ENCODE measurements at regions not wholly inside any gene's neighbourhood (a gene's known extent, or its start where the extent isn't known, plus 50 kb on each side); places are given as distances from the start of the nearest gene placed in this dataset.
"Not testable (repeated sequence)": the region's sequence is repeated elsewhere in the genome, so short reads cannot be mapped to it uniquely, and the experiment has no call there.

DNA sequence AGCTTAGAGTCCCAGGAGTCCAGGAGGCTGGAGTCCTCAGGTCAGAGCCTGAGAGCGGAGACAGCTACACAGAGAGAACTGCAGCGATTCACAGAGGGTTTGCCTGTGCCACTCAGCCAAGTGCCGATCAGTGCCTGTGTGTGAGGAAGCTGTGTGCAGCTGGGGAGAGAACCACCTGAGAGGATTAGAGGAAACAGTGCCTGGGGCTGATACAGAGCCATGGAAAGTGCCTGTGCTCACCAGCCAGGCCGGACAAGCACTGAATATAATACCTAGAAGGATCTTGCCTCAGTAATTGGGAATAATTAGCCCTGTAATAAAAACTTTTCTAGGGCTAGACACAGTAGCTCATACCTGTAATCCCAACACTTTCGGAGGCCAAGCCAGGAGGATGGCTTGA is 134.7 kb downstream of the ARHGAP11B start:
- DNase-seq (ENCODE audit: low read depth) = not testable (repeated sequence)

- DNase-seq (ENCODE audit: low read depth) = not testable (repeated sequence)
Measured at GRCh38 chr15:30761365-30761764, 135.4 kb downstream of the ARHGAP11B start.

DNA sequence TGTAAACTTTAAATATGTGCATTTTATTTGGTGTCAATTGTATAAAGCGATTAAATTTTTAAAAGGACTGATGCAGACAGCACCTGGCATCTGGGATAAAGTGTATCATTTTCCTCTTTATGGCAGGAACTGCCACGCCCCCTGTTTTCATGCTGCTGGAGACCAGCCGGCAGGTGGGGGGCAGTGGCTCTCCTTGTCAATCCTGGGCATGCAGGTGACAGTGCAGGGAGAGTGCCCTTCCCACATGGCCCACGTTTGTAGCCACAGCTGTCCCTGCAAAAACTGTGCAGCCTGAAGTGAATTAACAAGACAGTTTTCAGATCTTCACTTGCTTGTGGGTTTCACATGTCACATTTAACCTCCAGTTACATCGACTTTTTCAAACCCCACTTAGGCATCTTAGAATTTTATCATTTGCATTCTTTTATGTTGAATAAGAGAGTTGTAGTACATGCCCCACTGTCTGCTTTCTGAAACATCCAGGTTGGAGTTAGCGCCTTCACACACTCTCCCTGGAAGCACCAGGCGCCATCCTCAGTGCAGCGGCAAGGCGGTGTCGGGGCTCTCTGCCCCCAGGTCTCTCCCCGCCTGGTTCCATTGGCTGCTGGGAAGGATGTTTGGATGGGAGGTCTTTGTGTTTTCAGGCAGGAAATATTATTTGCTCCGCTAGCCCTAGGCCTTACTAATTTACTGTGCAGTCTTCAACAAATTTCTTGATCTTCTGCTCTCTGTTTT is 134.2 kb upstream of the FAN1 start:
- DNase-seq (ENCODE audit: low read depth) = not testable (repeated sequence)

- DNase-seq (ENCODE audit: low read depth) = no peak
Measured at GRCh38 chr15:30770759-30771158, 133.0 kb upstream of the FAN1 start.

- no peak for DNase-seq (ENCODE audit: low read depth)
Measured at GRCh38 chr15:30783019-30783418, 120.7 kb upstream of the FAN1 start.

- no peak for DNase-seq (ENCODE audit: low read depth)
Measured at GRCh38 chr15:30788595-30788994, 115.1 kb upstream of the FAN1 start.

DNA sequence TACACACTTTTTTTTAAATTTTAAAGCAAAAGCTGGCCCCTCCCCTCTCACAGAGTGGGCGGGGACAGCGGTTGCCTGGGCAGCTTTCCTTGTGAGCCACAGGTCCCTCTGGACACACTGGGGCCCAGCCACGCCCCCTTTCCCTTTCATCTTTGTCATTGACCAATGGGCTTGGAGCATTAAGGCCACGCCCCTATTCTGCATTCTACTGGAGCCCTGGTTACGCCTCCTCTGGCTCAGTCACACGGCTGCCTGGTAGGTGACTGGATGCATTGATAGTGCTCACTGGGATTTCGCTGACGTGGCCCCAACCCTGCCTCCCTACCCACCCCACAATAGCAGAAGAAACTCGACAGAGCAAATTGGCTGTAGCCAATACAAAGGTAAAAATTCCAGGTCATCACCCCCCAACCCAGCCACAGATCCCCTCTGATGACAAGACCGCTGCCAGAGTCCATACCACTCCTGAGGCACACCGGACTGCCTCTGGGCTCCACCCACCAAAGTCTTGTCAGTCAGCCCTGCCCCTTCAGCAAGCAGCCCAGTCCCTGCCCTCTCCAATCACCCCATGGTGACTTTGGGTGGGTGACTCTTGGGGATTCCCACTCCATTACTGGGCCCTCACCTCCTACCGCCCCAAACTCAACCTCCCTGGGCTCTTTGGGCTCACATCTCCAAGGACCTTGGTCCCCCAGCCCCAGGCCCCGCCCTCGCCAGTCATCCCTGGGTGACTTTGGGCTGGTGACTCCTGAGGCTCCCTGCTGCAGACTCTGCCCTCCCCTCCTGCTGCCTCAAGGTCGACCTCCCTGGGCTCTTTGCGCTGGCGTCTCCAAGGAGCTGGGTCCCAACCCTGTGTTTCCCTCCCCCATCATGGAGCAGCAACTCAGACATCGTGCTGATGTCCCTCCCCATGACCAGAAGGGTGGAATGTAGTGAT is 112.2 kb upstream of the FAN1 start:
- no peak for DNase-seq (ENCODE audit: low read depth)

GRCh38 chr15:30792843-30793242 is 110.9 kb upstream of the FAN1 start:
- DNase-seq (ENCODE audit: low read depth) = not testable (repeated sequence)

- DNase-seq (ENCODE audit: low read depth) = no peak
Measured at GRCh38 chr15:30794388-30794787, 109.3 kb upstream of the FAN1 start.

DNA sequence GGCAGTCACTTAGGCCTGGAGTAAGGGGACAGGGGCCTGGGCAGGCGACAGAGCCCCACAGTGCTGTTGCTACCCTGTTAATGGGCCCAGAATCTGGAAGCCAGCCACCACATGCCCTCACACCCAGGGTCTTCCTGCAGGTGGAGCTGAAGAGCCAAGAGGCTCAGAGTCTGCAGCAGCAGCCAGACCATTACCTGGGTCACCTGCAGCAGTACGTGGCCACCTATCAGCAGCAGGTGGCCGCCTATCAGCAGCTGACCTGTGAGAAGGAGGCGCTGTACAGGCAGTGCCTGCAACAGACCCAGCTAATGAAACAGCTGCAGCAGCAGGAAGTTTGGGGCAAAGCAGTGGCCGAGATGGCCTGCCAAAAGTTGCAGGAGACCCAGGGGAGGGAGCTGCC is 104.2 kb upstream of the FAN1 start:
- DNase-seq (ENCODE audit: low read depth) = not testable (repeated sequence)

DNA sequence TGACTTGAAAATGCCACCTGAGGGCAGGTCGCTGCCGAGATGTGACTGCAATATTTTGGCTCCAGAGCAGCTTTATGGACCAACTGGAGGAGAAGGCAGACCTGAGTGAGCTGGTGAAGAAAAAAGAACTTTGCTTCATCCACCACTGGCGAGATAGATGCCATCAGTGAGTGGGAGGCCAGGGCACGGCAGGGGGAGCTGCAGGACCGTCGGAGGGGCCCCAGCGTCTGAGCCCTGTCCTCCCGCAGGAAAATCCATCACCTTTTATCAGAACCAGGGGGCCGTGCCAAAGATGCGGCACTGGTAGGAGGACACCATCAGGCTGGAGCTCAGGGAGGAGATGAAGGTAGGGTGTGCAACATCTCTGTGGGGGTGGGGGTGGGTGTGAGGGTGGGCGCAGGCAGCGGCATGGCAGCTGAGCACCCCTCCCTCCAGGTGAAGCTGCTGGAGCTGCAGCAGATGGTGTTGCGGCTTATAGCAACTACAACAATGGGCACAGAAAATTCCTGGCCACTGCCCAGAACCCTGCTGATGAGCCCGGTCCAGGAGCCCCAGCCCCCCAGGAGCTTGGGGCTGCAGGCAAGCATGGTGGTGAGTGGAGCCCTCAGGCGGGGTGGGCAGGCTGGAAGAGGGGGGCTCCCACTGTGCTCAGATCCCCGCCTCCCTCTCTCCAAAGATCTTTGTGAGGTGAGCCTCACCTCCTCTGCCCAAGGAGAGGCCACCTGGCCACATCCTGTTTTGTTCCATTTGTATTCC is 102.4 kb upstream of the FAN1 start:
- DNase-seq (ENCODE audit: low read depth) = not testable (repeated sequence)

DNA sequence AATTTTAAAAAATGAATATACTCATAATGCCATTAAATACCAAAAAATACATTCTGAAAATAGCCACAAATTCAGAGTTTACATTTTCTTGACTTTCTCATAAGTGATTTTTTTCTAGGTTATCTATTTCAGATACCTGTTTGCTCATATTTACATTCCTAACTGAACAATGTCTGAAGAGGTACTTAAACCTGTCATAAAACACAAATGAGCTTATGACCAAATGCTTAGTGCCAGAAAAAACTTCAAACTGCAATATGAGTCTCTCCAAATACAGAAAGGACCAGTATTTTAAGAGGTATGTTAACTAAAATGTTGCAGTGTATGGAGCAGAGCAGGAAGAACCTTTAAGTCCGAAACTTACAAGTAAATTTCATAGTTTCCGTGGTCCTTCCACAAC is 101.7 kb upstream of the FAN1 start:
- not testable (repeated sequence) for DNase-seq (ENCODE audit: low read depth)

GRCh38 chr15:30803703-30804102 is 100.0 kb upstream of the FAN1 start:
- not testable (repeated sequence) for DNase-seq (ENCODE audit: low read depth)

DNA sequence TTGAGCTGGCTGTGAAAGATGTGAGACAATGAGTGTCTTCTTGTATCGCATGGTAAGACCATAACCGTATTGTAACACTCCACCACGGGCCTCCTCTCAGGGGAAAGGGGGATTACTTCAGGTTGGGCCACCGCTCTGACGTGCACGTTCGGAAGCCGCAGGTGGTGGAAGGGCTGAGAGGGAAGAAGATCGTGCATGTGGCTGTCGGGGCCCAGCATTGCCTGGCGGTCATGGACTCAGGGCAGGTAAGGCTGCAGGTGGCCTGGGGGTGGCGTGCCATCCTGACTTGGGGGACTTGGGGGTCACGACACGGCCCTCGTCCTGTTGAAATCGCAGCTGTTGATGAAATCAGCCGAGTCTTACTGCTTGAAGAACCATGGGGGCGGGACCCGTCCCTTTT is 87.3 kb upstream of the FAN1 start:
- no peak for DNase-seq (ENCODE audit: low read depth)

DNA sequence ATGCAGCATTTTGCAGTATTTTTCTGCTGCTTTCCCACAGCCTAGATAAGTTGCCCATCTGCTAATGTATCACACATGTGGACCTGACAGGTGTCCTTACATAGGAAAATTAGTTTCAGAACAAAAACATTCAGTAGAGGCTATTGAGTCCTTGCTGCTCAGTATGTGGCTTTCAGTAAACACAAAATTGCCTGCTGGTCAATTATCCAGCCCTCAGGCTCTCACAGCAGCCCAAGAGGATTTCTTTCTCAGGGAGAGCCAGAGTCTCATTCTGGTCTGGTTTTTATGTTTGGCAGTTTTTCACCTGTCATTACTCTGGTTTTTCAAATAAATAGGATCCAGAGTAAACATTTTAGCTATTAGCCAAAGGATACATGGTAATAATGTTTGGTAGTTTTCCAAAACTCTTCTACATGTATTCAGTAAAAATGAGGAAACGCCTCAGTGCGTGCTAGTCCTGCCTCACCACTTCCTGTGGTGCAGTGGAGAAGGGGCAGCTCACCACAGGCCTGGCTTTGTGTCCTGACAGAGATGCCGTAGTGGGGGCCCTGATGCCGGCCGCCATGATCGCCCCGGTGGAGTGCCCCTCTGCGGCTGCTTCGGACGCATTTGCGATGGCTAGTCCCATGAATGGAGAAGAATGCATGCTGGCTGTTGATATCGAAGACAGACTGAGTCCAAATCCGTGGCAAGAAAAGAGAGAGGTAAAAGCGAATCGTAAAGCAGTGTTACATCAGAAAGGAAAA is 80.5 kb upstream of the FAN1 start:
- DNase-seq (ENCODE audit: low read depth) = not testable (repeated sequence)

DNA sequence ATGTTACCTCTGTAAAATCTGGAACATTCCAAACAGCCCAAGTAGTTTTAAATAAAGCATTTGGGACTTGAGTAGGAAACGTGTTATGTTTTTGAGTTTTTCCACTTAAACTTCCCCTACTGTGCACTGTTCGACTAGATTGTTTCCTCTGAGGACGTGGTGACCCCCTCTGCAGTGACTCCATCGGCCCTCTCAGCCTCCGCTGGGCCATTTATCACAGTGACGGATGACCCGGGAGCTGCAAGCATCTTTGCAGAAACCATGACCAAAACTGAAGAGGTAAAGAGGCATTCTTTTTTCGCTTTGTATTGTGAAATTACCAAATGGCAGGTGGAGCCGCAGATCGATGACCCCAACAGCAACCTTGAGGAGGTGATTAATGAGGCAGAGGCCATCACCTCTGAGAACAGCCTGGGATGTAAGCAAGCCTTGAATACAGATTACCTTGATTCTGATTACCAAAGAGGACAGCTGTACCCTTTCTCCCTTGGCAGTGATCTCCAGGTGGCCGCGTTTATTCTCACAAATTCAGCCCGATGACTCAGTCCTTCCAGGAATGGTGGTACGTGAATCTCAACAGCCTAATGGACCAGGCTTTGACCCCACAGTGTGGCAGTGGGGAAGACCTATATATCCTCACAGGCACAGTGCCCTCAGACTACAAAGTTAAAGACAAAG is 79.1 kb upstream of the FAN1 start:
- DNase-seq (ENCODE audit: low read depth) = no peak

DNA sequence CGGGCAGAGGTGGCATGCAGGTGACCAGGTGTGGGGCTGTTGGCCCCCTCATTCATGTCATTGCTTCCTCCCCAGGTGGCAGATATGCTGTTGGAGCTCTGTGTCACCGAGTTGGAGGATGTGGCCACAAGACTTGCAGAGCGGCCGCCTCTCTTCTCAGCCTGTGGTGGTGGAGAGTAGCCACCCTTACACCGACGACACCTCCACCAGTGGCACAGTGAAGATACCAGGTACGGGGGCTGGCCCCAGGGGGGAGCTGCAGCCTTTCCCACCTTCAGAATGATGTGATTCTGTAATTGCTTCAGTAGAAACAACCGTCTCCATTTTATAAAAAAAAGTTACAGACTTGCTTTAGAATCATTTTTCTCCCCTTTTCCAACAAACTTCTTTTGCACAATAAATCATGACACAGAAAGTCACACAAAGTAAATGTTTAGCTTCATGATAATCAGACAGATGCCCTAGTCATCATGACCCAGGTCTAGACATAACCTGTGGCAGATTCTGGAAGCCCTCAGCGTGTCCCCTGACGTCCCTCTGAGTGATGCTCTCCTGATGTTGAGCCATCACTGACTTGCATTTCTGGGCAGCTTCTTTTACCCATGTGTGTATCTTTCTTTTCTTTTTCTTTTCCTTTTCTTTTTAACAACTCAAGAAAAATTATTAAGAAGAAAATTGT is 76.0 kb upstream of the FAN1 start:
- DNase-seq (ENCODE audit: low read depth) = no peak

- DNase-seq (ENCODE audit: low read depth) = peak; percentile 5
Measured at GRCh38 chr15:30828304-30828639, 75.4 kb upstream of the FAN1 start.

GRCh38 chr15:30830961-30831360 is 72.8 kb upstream of the FAN1 start:
- no peak for DNase-seq (ENCODE audit: low read depth)

- not testable (repeated sequence) for DNase-seq (ENCODE audit: low read depth)
Measured at GRCh38 chr15:30833379-30833778, 70.3 kb upstream of the FAN1 start.

DNA sequence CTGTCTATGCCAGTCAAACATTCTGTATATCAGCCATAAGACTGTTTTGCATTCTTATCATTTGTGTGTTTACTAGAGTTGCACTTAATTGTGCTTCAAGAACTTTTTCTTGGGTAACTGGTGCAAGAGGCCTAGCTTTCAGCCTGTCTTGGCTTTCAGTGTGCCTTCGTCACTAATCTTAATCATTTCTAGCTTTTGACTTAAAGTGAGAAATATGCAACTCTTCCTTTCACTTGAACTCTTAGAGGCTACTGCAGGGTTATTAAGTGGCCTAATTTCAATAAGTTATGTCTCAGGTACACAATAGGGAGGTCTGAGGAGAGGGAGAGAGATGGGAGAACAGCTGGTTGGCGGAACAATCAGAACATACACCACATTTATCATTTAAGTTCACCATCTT is 62.1 kb upstream of the FAN1 start:
- DNase-seq (ENCODE audit: low read depth) = not testable (repeated sequence)
